ENCODE measurements at regions not wholly inside any gene's neighbourhood (a gene's known extent, or its start where the extent isn't known, plus 50 kb on each side); places are given as distances from the start of the nearest gene placed in this dataset.

GRCh38 chr18:37764541-37765288 is 199.1 kb upstream of the CELF4 start:
- Histone ChIP-seq H3K9me3 (ENCODE audit: insufficient read depth, low read depth, low read length) (no peaks in the 10 kb centered on the region), H3K4me3 (ENCODE audit: low read length) (no peak overlapping the region), H3K36me3 (ENCODE audit: insufficient read depth, low read length) (no peaks in the 10 kb centered on the region), H3K27me3 (ENCODE audit: insufficient read depth, low read length) (no peaks in the 10 kb centered on the region), H3K9ac (ENCODE audit: low read depth, low read length) (no peak overlapping the region), H3K27ac (ENCODE audit: low read depth, low read length) (no peak overlapping the region), H3K4me1 (ENCODE audit: insufficient read depth, low read length) (no peaks in the 10 kb centered on the region)
- WGBS, result 90% methylated on average over 7 of the region's 8 CpGs

DNA sequence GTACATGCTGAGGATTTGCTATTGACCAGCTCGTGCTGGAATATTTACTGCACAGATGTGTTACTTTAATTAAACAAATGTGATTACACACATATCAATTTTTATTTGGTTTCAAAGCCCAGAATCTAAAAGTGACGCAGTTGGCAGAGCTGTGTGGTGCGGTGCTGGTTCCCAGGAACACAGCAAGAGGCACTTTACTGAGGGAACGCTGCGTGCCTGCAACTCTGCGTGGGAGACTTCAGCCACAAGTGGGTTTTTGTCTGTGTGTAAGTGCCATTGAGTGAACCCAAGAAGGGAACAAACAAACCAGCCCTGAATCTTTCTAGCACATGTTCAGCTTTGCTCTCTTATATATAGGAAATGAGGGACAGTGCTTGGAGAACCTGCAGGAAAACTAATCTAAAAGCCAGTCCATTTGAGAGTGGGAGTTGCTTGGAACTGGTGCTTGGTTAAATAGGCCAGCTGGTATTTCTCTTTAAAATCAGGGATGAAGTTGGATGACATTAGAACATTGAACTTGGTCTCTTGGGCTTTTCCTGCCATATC is 196.6 kb upstream of the CELF4 start:
- Histone ChIP-seq H3K27ac (ENCODE audit: low read depth, low read length) (no peak overlapping the region), H3K27me3 (ENCODE audit: insufficient read depth, low read length) (no peaks in the 10 kb centered on the region), H3K4me3 (ENCODE audit: low read length) (no peak overlapping the region), H3K4me1 (ENCODE audit: insufficient read depth, low read length) (no peaks in the 10 kb centered on the region), H3K9me3 (ENCODE audit: insufficient read depth, low read depth, low read length) (no peaks in the 10 kb centered on the region), H3K36me3 (ENCODE audit: insufficient read depth, low read length) (no peaks in the 10 kb centered on the region), H3K9ac (ENCODE audit: low read depth, low read length) (no peak overlapping the region)
- 99% methylated on average over 6 of the region's 6 CpGs for WGBS

DNA sequence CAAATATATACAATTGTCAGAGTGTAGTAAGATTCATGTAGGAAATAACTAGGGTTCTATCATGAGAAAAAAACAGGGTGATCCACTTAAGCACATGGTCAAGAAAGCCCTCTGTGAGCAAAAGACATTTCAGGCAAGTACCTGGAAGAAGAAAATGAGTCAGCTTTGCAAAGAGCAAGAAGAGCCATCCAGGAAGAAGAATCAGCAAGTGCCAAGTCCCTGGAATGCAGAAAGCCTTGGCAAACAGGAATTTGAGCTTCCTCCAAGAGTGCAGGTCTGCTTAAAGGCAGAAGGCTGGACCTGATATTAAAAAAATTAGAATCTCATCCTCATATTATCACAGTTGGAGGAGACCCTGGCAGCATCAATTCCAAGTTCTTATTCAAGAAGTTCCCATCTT is 188.5 kb upstream of the CELF4 start:
- H3K9ac ChIP-seq (ENCODE audit: low read depth, low read length), result no peak overlapping the region
- H3K36me3 ChIP-seq (ENCODE audit: insufficient read depth, low read length), result no peaks in the 10 kb centered on the region
- no peak overlapping the region for H3K27ac ChIP-seq (ENCODE audit: low read depth, low read length)
- H3K4me1 ChIP-seq (ENCODE audit: insufficient read depth, low read length), result peaks cover 7% of the 10 kb centered on the region; the same call in 1 of the 2 replicates
- H3K4me3 ChIP-seq (ENCODE audit: low read length), result no peak overlapping the region
- H3K27me3 ChIP-seq (ENCODE audit: insufficient read depth, low read length), result no peaks in the 10 kb centered on the region
- no peaks in the 10 kb centered on the region for H3K9me3 ChIP-seq (ENCODE audit: insufficient read depth, low read depth, low read length)

- no peak overlapping the region for H3K4me3 ChIP-seq (ENCODE audit: low read length)
- 31% methylated on average over 2 of the region's 2 CpGs for WGBS
- no peak overlapping the region for H3K9ac ChIP-seq (ENCODE audit: low read depth, low read length)
- no peak overlapping the region for H3K27ac ChIP-seq (ENCODE audit: low read depth, low read length)
- no peaks in the 10 kb centered on the region for H3K9me3 ChIP-seq (ENCODE audit: insufficient read depth, low read depth, low read length)
- no peaks in the 10 kb centered on the region for H3K36me3 ChIP-seq (ENCODE audit: insufficient read depth, low read length)
- H3K27me3 ChIP-seq (ENCODE audit: insufficient read depth, low read length), result no peaks in the 10 kb centered on the region
- H3K4me1 ChIP-seq (ENCODE audit: insufficient read depth, low read length), result peaks cover 15% of the 10 kb centered on the region
Observed at GRCh38 chr18:37742436-37742835, 176.8 kb upstream of the CELF4 start.

DNA sequence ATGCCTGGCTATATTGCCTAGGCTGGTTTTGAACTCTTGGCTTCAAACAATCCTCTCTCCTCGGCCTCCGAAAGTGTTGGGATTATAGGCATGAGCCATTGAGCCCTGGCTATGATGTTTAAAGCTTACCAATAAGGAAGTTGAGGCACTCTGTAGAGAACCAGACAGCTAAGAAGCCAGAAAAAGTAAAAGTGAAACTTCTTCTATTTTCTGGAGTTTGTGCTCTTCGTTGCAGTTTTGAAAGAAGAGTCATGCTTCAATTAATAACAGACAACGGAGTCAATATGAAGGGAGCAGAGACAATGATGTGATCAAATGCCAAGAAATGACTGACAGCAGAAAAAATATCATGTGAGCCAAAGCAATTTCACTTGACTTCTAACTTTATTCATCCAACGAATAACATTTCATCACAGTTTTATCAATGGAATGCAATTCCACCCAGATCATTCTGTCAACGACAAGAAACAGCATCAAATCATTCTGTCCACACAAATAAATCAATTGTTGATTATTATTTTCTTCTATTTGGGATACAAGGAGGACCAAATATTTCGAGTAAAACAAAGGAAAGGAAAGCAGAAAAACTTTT is 175.5 kb upstream of the CELF4 start:
- Histone ChIP-seq H3K9ac (ENCODE audit: low read depth, low read length) (no peak overlapping the region), H3K27me3 (ENCODE audit: insufficient read depth, low read length) (no peaks in the 10 kb centered on the region), H3K9me3 (ENCODE audit: insufficient read depth, low read depth, low read length) (no peaks in the 10 kb centered on the region), H3K4me1 (ENCODE audit: insufficient read depth, low read length) (peaks cover 15% of the 10 kb centered on the region), H3K4me3 (ENCODE audit: low read length) (no peak overlapping the region), H3K27ac (ENCODE audit: low read depth, low read length) (no peak overlapping the region), H3K36me3 (ENCODE audit: insufficient read depth, low read length) (no peaks in the 10 kb centered on the region)
- whole genome bisulfite sequencing, result 92% methylated on average over 7 of the region's 7 CpGs

- no peak overlapping the region for H3K27ac ChIP-seq (ENCODE audit: low read depth, low read length)
Observed at GRCh38 chr18:37734406-37734805, 168.8 kb upstream of the CELF4 start.

GRCh38 chr18:37729716-37730115 is 164.1 kb upstream of the CELF4 start:
- no peak overlapping the region for H3K4me3 ChIP-seq (ENCODE audit: low read length)
- no peaks in the 10 kb centered on the region for H3K4me1 ChIP-seq (ENCODE audit: insufficient read depth, low read length)
- no peaks in the 10 kb centered on the region for H3K27me3 ChIP-seq (ENCODE audit: insufficient read depth, low read length)
- no peak overlapping the region for H3K27ac ChIP-seq (ENCODE audit: low read depth, low read length)
- 87% methylated on average over 5 of the region's 5 CpGs for WGBS
- no peaks in the 10 kb centered on the region for H3K36me3 ChIP-seq (ENCODE audit: insufficient read depth, low read length)
- H3K9ac ChIP-seq (ENCODE audit: low read depth, low read length), result no peak overlapping the region
- H3K9me3 ChIP-seq (ENCODE audit: insufficient read depth, low read depth, low read length), result no peaks in the 10 kb centered on the region

More at GRCh38 chr18:37734406-37734805, 168.8 kb upstream of the CELF4 start:
- H3K27me3 ChIP-seq (ENCODE audit: insufficient read depth, low read length), result no peaks in the 10 kb centered on the region
- H3K4me3 ChIP-seq (ENCODE audit: low read length), result no peak overlapping the region
- no peaks in the 10 kb centered on the region for H3K36me3 ChIP-seq (ENCODE audit: insufficient read depth, low read length)
- H3K9me3 ChIP-seq (ENCODE audit: insufficient read depth, low read depth, low read length), result no peaks in the 10 kb centered on the region
- no peak overlapping the region for H3K9ac ChIP-seq (ENCODE audit: low read depth, low read length)
- H3K4me1 ChIP-seq (ENCODE audit: insufficient read depth, low read length), result no peaks in the 10 kb centered on the region
- WGBS, result 93% methylated on average over 4 of the region's 4 CpGs

GRCh38 chr18:37724206-37724605 is 158.6 kb upstream of the CELF4 start:
- WGBS, result 95% methylated on average over 4 of the region's 4 CpGs
- no peak overlapping the region for H3K9ac ChIP-seq (ENCODE audit: low read depth, low read length)
- H3K4me1 ChIP-seq (ENCODE audit: insufficient read depth, low read length), result no peaks in the 10 kb centered on the region
- H3K36me3 ChIP-seq (ENCODE audit: insufficient read depth, low read length), result no peaks in the 10 kb centered on the region
- no peaks in the 10 kb centered on the region for H3K27me3 ChIP-seq (ENCODE audit: insufficient read depth, low read length)
- no peak overlapping the region for H3K4me3 ChIP-seq (ENCODE audit: low read length)
- no peaks in the 10 kb centered on the region for H3K9me3 ChIP-seq (ENCODE audit: insufficient read depth, low read depth, low read length)
- no peak overlapping the region for H3K27ac ChIP-seq (ENCODE audit: low read depth, low read length)

- Histone ChIP-seq H3K27me3 (ENCODE audit: insufficient read depth, low read length) (no peaks in the 10 kb centered on the region), H3K36me3 (ENCODE audit: insufficient read depth, low read length) (no peaks in the 10 kb centered on the region), H3K9ac (ENCODE audit: low read depth, low read length) (no peak overlapping the region), H3K4me3 (ENCODE audit: low read length) (no peak overlapping the region), H3K9me3 (ENCODE audit: insufficient read depth, low read depth, low read length) (no peaks in the 10 kb centered on the region), H3K4me1 (ENCODE audit: insufficient read depth, low read length) (no peaks in the 10 kb centered on the region), H3K27ac (ENCODE audit: low read depth, low read length) (no peak overlapping the region)
- WGBS, result 92% methylated on average over 11 of the region's 11 CpGs
Observed at GRCh38 chr18:37721544-37722522, 156.2 kb upstream of the CELF4 start.

DNA sequence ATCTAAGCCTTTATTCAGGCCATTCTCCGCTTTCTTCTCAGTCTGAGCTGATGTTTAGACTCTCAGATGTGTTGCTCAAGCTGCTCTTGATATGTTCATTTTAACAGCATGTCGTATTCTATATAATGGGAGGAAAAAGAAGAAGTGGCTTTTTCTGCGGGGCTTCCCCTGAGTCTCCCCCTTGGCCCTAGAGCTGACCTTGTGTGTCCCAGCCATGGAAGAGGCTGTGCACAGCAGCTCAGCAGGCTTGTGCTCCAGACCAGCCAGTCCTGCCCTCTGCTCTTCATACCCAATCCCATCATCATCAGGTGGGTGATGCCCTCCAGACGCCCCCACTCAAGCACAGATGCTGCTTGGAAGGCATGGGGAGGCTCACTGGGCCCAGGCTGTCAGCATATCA is 155.1 kb upstream of the CELF4 start:
- no peaks in the 10 kb centered on the region for H3K4me1 ChIP-seq (ENCODE audit: insufficient read depth, low read length)
- 93% methylated on average over 4 of the region's 4 CpGs for WGBS

DNA sequence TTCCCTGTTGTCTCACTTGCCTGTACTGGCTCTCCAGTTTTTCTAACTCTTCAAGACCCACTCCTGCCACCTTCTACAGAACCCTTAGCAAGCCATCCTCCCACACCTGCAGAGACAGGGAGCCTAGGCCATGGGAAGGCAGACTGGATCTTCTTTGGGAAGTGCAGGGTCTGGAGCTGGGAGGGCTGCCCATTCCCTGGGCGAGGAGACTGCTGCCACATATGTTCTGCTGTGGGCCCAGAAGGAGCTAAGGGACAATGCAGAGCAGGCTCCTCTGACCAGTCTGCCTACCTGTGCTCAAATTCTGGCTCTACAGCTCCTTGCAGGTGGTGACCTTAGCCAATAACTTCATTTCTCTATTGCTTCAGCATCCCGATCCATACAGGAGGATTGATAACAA is 152.1 kb upstream of the CELF4 start:
- H3K4me1 ChIP-seq (ENCODE audit: insufficient read depth, low read length), result no peaks in the 10 kb centered on the region
- H3K9me3 ChIP-seq (ENCODE audit: insufficient read depth, low read depth, low read length), result no peaks in the 10 kb centered on the region
- 88% methylated on average over 2 of the region's 2 CpGs for WGBS
- H3K27ac ChIP-seq (ENCODE audit: low read depth, low read length), result no peak overlapping the region
- no peak overlapping the region for H3K4me3 ChIP-seq (ENCODE audit: low read length)
- H3K27me3 ChIP-seq (ENCODE audit: insufficient read depth, low read length), result no peaks in the 10 kb centered on the region
- no peaks in the 10 kb centered on the region for H3K36me3 ChIP-seq (ENCODE audit: insufficient read depth, low read length)
- no peak overlapping the region for H3K9ac ChIP-seq (ENCODE audit: low read depth, low read length)

More for the DNA sequence above, 155.1 kb upstream of the CELF4 start:
- H3K9ac ChIP-seq (ENCODE audit: low read depth, low read length), result no peak overlapping the region
- H3K27me3 ChIP-seq (ENCODE audit: insufficient read depth, low read length), result no peaks in the 10 kb centered on the region
- no peaks in the 10 kb centered on the region for H3K9me3 ChIP-seq (ENCODE audit: insufficient read depth, low read depth, low read length)
- H3K4me3 ChIP-seq (ENCODE audit: low read length), result no peak overlapping the region
- H3K36me3 ChIP-seq (ENCODE audit: insufficient read depth, low read length), result no peaks in the 10 kb centered on the region
- no peak overlapping the region for H3K27ac ChIP-seq (ENCODE audit: low read depth, low read length)
